SU-DHL-6 (cell line): ENCODE measurements at regions not wholly inside any gene's neighbourhood (a gene's known extent, or its start where the extent isn't known, plus 50 kb on each side); places are given as distances from the start of the nearest gene placed in this dataset.

Source experiments
- H2AFZ ChIP-seq: fragments of 200-600 bp; sonication (generic); 2 replicates; pipeline ENCODE4 v1.6.1; 2014; ENCODE audit warnings: low read depth, mild to moderate bottlenecking, moderate library complexity, mixed read lengths, antibody characterized with exemption, low read length; ENCODE audit not compliant: severe bottlenecking
- H3F3A ChIP-seq: fragments of 200-600 bp; shearing (Covaris generic); 2 replicates; pipeline ENCODE4 v1.6.0; 2016; ENCODE audit warnings: antibody characterized with exemption, mild to moderate bottlenecking; ENCODE audit not compliant: insufficient read depth
- H3K27ac ChIP-seq: fragments of 200-600 bp; sonication (generic); 2 replicates; pipeline ENCODE4 v1.5.1; 2016; ENCODE audit warnings: low read depth, mild to moderate bottlenecking, low read length, moderate library complexity, mixed read lengths
- H3K27me3 ChIP-seq: fragments of 200-600 bp; sonication (generic), shearing (Covaris generic); 2 replicates; pipeline ENCODE4 v1.6.0; 2014; ENCODE audit warnings: mild to moderate bottlenecking, low read length
- H3K36me3 ChIP-seq: fragments of 200-600 bp; sonication (generic); 2 replicates; pipeline ENCODE4 v1.6.1; 2014; ENCODE audit warnings: mild to moderate bottlenecking, low read length, mixed read lengths
- H3K4me2 ChIP-seq: fragments of 300-600, 200-600 bp; shearing (Covaris generic), sonication (generic); 2 replicates; pipeline ENCODE4 v1.6.0; 2014; ENCODE audit warnings: low read length, low read depth, mild to moderate bottlenecking; ENCODE audit not compliant: poor library complexity, severe bottlenecking
- H3K4me3 ChIP-seq: fragments of 200-600 bp; sonication (generic); 2 replicates; pipeline ENCODE4 v1.5.1; 2014; ENCODE audit warnings: antibody characterized with exemption, low read length, mild to moderate bottlenecking, mixed read lengths; ENCODE audit not compliant: insufficient read depth, poor library complexity, severe bottlenecking
- H3K79me2 ChIP-seq: fragments of 200-600 bp; sonication (generic); 2 replicates; pipeline ENCODE4 v1.6.1; 2014; ENCODE audit warnings: mild to moderate bottlenecking, low read length, moderate library complexity; ENCODE audit not compliant: insufficient read depth
- H3K9ac ChIP-seq: fragments of 200-600 bp; sonication (generic); 2 replicates; pipeline ENCODE4 v1.7.0; 2014; ENCODE audit warnings: mild to moderate bottlenecking, low read length
- H3K9me2 ChIP-seq: fragments of 200-600 bp; sonication (generic); replicated peaks from 2 replicates; pipeline ENCODE4 v1.6.1; 2014; ENCODE audit warnings: low read length; ENCODE audit not compliant: insufficient read depth
- H3K9me3 ChIP-seq: fragments of 200-600 bp; sonication (generic); 2 replicates; pipeline ENCODE4 v1.6.1; 2014; ENCODE audit warnings: low read length, mixed read lengths; ENCODE audit not compliant: insufficient read depth
- H4K20me1 ChIP-seq: fragments of 200-600 bp; sonication (generic); 2 replicates; pipeline ENCODE4 v1.6.1; 2014; ENCODE audit warnings: low read depth, mild to moderate bottlenecking, antibody characterized with exemption, low read length, moderate library complexity, mixed read lengths
- EZH2phosphoT487 ChIP-seq: fragments of 200-600 bp; sonication (generic), shearing (Covaris generic); conservative IDR thresholded peaks from 2 replicates; pipeline ENCODE4 v1.6.1; 2018; ENCODE audit warnings: mild to moderate bottlenecking, antibody characterized with exemption, low read length, moderate library complexity, mixed read lengths
- TF ChIP-seq, protein P1 (sequence below): fragments of 200-600 bp; sonication (generic); IDR thresholded peaks from one replicate; pipeline ENCODE4 v1.5.1; 2017; ENCODE audit warnings: antibody characterized with exemption, mild to moderate bottlenecking, low read length, moderate library complexity; ENCODE audit not compliant: insufficient read depth, poor library complexity, severe bottlenecking

GRCh38 chr4:115729739-115730266, 616.4 kb upstream of the NDST4 start:
- H3K27me3 ChIP-seq, result no peaks in the 10 kb centered on the region
- H4K20me1 ChIP-seq, result no peaks in the 10 kb centered on the region
- H3K9me2 ChIP-seq, result no peaks in the 10 kb centered on the region
- H3K4me3 ChIP-seq, result no peak overlapping the region
- H3K27ac ChIP-seq, result no peak overlapping the region
- H3K36me3 ChIP-seq, result no peaks in the 10 kb centered on the region
- TF ChIP-seq, protein P1, sequence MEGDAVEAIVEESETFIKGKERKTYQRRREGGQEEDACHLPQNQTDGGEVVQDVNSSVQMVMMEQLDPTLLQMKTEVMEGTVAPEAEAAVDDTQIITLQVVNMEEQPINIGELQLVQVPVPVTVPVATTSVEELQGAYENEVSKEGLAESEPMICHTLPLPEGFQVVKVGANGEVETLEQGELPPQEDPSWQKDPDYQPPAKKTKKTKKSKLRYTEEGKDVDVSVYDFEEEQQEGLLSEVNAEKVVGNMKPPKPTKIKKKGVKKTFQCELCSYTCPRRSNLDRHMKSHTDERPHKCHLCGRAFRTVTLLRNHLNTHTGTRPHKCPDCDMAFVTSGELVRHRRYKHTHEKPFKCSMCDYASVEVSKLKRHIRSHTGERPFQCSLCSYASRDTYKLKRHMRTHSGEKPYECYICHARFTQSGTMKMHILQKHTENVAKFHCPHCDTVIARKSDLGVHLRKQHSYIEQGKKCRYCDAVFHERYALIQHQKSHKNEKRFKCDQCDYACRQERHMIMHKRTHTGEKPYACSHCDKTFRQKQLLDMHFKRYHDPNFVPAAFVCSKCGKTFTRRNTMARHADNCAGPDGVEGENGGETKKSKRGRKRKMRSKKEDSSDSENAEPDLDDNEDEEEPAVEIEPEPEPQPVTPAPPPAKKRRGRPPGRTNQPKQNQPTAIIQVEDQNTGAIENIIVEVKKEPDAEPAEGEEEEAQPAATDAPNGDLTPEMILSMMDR, result no peak
- no peak for TF ChIP-seq EZH2phosphoT487
- H2AFZ ChIP-seq, result no peak overlapping the region
- no peaks in the 10 kb centered on the region for H3K79me2 ChIP-seq
- no peak overlapping the region for H3K9ac ChIP-seq
- H3K4me2 ChIP-seq, result no peak overlapping the region
- no peaks in the 10 kb centered on the region for H3F3A ChIP-seq
- H3K9me3 ChIP-seq, result no peaks in the 10 kb centered on the region

DNA sequence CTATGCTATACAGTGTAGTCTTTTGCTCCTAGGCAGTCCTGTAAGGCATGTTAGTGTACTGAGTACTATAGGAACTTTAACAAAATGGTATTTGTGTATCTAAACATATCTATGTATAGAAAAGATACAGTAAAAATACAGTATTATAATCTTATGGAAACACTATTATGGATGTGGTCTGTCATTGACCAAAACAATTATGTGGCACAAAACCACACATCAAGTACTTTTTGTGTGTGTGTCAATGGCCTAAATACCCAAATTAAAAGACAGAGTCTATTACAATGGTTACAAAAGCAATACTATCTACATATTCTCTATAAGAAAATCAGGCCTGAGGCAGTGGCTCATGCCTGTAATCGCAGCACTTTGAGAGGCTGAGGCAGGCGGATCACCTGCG, 610.2 kb upstream of the NDST4 start:
- no peak overlapping the region for H3K4me2 ChIP-seq
- no peaks in the 10 kb centered on the region for H3K79me2 ChIP-seq
- no peaks in the 10 kb centered on the region for H3F3A ChIP-seq
- no peaks in the 10 kb centered on the region for H3K36me3 ChIP-seq
- H3K4me3 ChIP-seq, result no peak overlapping the region
- no peaks in the 10 kb centered on the region for H3K9me2 ChIP-seq
- H3K27ac ChIP-seq, result no peak overlapping the region
- TF ChIP-seq, protein P1, result no peak
- TF ChIP-seq EZH2phosphoT487, result no peak
- H3K27me3 ChIP-seq, result no peaks in the 10 kb centered on the region
- H3K9me3 ChIP-seq, result no peaks in the 10 kb centered on the region
- H3K9ac ChIP-seq, result no peak overlapping the region
- H2AFZ ChIP-seq, result no peak overlapping the region
- H4K20me1 ChIP-seq, result no peaks in the 10 kb centered on the region

- Histone ChIP-seq H3K27ac (no peak overlapping the region), H3K27me3 (no peaks in the 10 kb centered on the region), H3K9ac (no peak overlapping the region), H2AFZ (peak overlapping the region; percentile 77), H3F3A (no peaks in the 10 kb centered on the region), H3K4me2 (no peak overlapping the region), H3K9me2 (no peaks in the 10 kb centered on the region), H3K9me3 (no peaks in the 10 kb centered on the region), H3K4me3 (no peak overlapping the region), H4K20me1 (no peaks in the 10 kb centered on the region), H3K36me3 (no peaks in the 10 kb centered on the region), H3K79me2 (no peaks in the 10 kb centered on the region)
- TF ChIP-seq, protein P1, result no peak
- no peak for TF ChIP-seq EZH2phosphoT487
These were observed 607.2 kb upstream of the NDST4 start for GRCh38 chr4:115720611-115721010.
